BE2C (cell line): ENCODE measurements at regions not wholly inside any gene's neighbourhood (a gene's known extent, or its start where the extent isn't known, plus 50 kb on each side); places are given as distances from the start of the nearest gene placed in this dataset.

Source experiments
- DNase-seq: peaks from one replicate; pipeline ENCODE4 v3.0.0-alpha.2; 2020
- H3K27me3 ChIP-seq: fragments of 250-450 bp; sonication (Bioruptor Pico); 2 replicates; pipeline ENCODE4 v1.5.1; 2020; ENCODE audit warnings: mild to moderate bottlenecking
- H3K36me3 ChIP-seq: fragments of 250-450 bp; sonication (Bioruptor Pico); 2 replicates; pipeline ENCODE4 v1.5.1; 2020; ENCODE audit warnings: mild to moderate bottlenecking
- H3K4me1 ChIP-seq: fragments of 250-450 bp; sonication (Bioruptor Pico); 2 replicates; pipeline ENCODE4 v1.5.1; 2020
- H3K4me3 ChIP-seq: 2 replicates; pipeline ENCODE4 v1.5.1; 2011; ENCODE audit warnings: low read depth, low read length
- H3K9me3 ChIP-seq: fragments of 250-450 bp; sonication (Bioruptor Pico); 2 replicates; pipeline ENCODE4 v1.5.1; 2020
- CTCF ChIP-seq: IDR thresholded peaks from 2 replicates; pipeline ENCODE4 v1.5.1; 2012; ENCODE audit warnings: mild to moderate bottlenecking, low read depth, low read length

GRCh38 chr18:39225373-39225772 is 1659.8 kb upstream of the CELF4 start:
- DNase-seq = no peak
- Histone ChIP-seq H3K9me3 (no peaks in the 10 kb centered on the region), H3K4me3 (no peak overlapping the region), H3K36me3 (no peaks in the 10 kb centered on the region), H3K27me3 (no peaks in the 10 kb centered on the region), H3K4me1 (no peaks in the 10 kb centered on the region)
- no peak for TF ChIP-seq CTCF

GRCh38 chr18:39223283-39223682 is 1657.7 kb upstream of the CELF4 start:
- Histone ChIP-seq H3K9me3 (no peaks in the 10 kb centered on the region), H3K4me1 (no peaks in the 10 kb centered on the region), H3K4me3 (no peak overlapping the region), H3K27me3 (no peaks in the 10 kb centered on the region), H3K36me3 (no peaks in the 10 kb centered on the region)
- DNase-seq = no peak
- TF ChIP-seq CTCF = no peak

- Histone ChIP-seq H3K4me1 (no peaks in the 10 kb centered on the region), H3K4me3 (no peak overlapping the region), H3K27me3 (no peaks in the 10 kb centered on the region), H3K36me3 (no peaks in the 10 kb centered on the region), H3K9me3 (no peaks in the 10 kb centered on the region)
- no peak for TF ChIP-seq CTCF
- DNase-seq = no peak
Observed at GRCh38 chr18:39215920-39216319, 1650.3 kb upstream of the CELF4 start.

- no peak for DNase-seq
- no peak for TF ChIP-seq CTCF
- H3K9me3 ChIP-seq = no peaks in the 10 kb centered on the region
- no peak overlapping the region for H3K4me3 ChIP-seq
- no peaks in the 10 kb centered on the region for H3K27me3 ChIP-seq
- no peaks in the 10 kb centered on the region for H3K36me3 ChIP-seq
- H3K4me1 ChIP-seq = no peaks in the 10 kb centered on the region
Observed at GRCh38 chr18:39211461-39211860, 1645.9 kb upstream of the CELF4 start.

GRCh38 chr18:39209173-39209572 is 1643.6 kb upstream of the CELF4 start:
- no peaks in the 10 kb centered on the region for H3K36me3 ChIP-seq
- no peak for TF ChIP-seq CTCF

GRCh38 chr18:39208729-39209128 is 1643.1 kb upstream of the CELF4 start:
- H3K9me3 ChIP-seq = no peaks in the 10 kb centered on the region
- no peaks in the 10 kb centered on the region for H3K4me1 ChIP-seq
- no peak for DNase-seq
- H3K27me3 ChIP-seq = no peaks in the 10 kb centered on the region
- H3K36me3 ChIP-seq = no peaks in the 10 kb centered on the region
- TF ChIP-seq CTCF = no peak
- no peak overlapping the region for H3K4me3 ChIP-seq

More at GRCh38 chr18:39209173-39209572, 1643.6 kb upstream of the CELF4 start:
- DNase-seq = no peak
- no peaks in the 10 kb centered on the region for H3K9me3 ChIP-seq
- no peak overlapping the region for H3K4me3 ChIP-seq
- no peaks in the 10 kb centered on the region for H3K27me3 ChIP-seq
- H3K4me1 ChIP-seq = no peaks in the 10 kb centered on the region
